ENCODE measurements at regions not wholly inside any gene's neighbourhood (a gene's known extent, or its start where the extent isn't known, plus 50 kb on each side); places are given as distances from the start of the nearest gene placed in this dataset.
"Not testable (repeated sequence)": the region's sequence is repeated elsewhere in the genome, so short reads cannot be mapped to it uniquely, and the experiment has no call there.

DNA sequence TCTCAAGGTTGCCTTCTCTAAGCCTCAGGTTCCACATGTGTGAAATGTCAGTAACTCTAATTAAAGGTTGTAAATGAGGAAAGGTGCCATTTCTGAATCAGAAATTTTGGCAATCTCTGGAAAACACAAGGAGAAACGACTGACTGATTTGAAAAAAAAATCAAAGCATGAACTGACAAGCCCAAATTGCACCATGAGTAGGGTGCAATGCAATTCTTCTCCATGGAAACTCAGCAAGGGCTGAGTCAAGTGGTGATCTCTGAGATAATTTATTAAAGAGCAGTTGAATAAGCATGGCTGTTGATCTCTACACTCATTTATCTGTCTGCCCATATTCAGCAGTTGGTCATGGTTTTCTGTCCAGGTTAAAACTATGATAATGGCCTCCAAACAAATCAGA is 201.6 kb upstream of the CMC1 start:
- no peak for DNase-seq

DNA sequence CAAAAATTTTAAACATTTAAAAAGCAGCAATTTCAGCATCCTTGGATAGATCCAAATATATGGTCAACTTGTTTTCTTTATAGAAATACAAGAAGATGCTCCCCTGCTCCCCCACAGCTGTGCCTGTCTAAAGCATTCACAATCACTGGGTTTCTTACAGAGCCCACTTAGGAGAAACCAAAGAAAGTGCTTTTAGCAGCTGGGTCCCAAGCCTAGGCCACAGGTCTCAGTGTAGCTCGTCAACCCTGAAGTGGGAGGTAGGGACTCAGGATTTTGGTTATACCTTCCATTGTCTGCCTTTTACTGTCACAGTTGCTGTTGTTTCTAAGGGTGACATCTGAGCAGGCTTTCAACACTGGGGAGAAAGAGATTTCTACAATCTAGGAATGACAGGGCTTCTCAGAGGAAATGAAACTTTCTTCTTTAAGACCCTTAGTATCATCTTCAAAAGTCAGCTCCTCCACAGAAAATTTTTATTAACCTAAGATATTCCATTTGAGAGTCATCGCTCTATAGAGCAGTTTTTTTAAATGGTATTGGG is 199.3 kb upstream of the CMC1 start:
- DNase-seq = no peak

DNA sequence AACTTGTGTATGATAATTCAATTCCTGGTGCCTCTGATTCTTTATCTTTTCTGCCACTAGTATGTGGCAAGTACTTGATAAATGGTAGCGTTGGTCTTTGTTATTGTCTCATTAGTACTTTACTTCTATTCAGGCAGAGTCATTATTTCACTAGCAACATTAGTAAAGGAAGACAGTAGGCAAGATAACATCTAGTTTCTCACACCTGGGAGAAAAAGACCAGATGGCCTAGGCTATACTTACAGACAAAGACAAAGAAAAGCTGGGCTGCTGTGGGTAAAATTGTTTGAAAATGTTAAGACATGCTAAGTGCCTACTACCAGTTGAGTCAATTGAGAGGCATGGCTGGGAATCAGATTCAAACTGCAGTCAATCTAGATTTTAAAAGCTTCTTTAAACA is 198.7 kb upstream of the CMC1 start:
- no peak for DNase-seq

DNA sequence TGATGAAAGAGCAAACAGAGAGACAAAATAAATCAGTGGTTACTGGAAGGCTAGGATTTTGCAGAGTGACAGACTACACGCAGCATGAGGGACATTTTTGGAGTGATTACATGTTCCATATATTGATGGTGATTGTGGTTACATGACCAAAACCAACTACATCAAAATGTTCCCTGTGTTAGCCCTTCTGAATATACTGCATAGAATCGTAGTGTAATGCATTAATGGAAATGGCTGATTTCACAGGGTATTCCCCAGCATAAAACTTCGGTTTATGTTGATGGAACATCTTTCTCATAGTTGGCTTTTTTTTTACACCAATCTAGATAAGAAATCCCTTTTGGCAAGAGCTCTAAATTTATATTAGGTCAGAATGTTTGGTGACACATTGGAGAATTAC is 191.3 kb upstream of the CMC1 start:
- DNase-seq = no peak

DNA sequence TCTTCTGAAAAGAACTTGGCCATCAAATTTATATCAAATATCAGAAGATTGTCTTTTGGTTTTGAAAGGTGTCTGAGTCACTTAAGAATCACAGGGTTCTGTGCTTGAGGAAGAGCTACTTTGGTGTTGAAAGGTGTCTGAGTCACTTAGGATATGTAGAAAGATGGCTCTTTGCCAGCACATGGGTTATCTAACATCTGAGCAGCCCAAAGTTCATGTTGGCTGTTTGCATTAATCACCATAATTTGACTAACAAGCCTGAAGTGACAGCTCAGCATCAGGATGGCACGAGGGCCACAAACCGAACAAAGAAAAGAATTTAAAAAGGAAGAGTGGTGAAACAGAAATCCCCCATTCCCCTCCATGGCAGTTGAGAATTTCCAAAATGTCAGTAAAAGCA is 190.5 kb upstream of the CMC1 start:
- DNase-seq = no peak

DNA sequence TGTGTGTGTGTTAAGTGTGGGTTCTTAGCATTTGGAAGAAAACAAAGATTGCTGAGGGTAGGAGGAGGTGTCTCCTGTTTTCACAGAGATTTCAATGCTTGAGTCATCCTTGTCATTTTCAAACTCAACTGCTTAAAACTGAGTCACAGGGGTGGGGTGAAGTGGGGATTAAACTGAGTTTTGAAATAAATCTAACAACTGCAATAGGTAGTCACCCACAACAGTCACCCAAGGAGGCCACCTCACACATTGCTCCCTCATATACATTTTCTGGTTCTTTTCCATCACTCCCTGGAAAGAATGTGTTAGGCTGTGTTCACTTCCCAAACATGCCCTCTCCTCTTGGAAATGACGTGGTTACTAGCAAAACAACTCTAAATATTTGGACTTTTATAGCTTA is 187.7 kb upstream of the CMC1 start:
- no peak for DNase-seq

DNA sequence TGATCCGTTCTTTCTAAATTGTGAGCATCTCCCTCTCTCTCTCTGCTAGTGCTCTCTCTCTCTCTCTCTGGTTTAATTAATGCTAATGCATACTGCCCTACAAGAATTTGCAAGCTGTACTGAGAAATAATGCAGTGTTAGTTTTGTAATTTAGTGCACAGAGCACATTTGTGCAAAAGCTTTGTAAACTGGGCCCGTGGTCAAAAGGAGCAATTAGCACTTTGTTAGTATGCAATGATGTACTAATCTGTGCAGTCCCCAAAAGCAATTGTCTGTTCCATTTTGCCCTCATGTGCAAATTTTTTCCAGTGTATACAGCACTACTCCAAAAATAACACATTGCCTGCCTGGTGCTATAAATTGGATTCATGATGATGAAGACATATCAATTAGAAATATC is 184.6 kb upstream of the CMC1 start:
- no peak for DNase-seq

DNA sequence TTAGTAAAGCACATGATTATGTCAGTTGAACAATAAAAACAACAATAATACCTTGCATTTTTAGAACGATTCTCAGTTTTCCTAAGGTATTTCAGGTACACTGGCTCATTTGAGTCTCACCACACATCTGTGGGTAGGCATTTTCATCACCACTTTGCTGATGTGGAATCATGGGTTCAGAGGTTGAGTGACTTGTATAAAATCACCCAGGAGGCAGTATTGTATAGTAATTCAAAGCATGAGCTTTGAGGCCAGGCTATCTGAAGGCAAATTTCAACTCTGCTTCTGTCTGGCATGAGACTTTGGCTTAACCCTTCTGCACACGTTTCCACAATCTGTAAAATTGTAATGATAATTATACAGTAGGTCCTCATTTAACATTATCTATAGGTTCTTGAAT is 183.9 kb upstream of the CMC1 start:
- DNase-seq = no peak

DNA sequence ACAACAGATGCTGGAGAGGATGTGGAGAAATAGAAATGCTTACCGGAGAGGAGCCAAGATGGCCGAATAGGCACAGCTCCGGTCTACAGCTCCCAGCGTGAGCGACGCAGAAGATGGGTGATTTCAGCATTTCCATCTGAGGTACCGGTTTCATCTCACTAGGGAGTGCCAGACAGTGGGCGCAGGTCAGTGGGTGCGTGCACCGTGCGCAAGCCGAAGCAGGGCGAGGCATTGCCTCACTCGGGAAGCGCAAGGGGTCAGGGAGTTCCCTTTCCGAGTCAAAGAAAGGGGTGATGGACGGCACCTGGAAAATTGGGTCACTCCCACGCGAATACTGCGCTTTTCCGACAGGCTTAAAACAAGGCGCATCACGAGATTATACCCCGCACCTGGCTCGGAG is 182.2 kb upstream of the CMC1 start:
- DNase-seq = not testable (repeated sequence)

DNA sequence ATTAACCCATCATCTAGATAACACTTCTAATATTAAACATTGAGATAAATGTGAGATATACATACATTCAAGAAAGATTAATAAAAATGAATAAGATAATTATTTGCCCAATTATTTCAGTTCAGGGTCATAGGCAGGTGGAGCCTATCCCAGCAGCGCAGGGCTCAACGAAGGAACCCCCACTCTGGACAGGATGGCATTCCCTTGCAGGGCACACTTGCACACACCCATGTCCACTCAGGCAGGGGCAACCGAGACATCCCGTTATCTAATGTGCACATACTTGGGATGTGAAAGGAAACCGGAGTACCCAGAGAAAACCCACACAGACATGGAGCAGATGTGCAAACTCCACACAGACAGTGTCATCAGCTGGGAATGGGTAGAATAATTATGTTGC is 175.4 kb upstream of the CMC1 start:
- DNase-seq = no peak

DNA sequence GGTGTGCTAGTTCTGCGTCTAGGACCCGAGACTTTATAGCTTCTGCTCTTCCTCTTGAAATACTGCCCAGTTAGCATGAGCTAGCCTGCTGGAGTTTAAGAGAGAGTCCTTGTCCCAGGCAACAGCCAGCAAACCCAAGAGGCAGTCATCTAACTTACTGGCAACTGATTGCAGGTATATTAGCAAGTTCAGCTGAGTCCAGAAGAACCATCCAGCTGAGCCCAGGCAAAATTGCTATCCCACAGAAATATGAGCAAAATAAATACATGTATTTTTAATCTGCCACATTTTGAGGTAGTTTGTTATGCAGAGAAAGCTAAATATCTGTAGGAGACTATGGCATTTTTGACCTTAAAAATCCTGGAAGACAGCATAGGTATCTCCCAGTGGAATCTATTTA is 174.4 kb upstream of the CMC1 start:
- no peak for DNase-seq

DNA sequence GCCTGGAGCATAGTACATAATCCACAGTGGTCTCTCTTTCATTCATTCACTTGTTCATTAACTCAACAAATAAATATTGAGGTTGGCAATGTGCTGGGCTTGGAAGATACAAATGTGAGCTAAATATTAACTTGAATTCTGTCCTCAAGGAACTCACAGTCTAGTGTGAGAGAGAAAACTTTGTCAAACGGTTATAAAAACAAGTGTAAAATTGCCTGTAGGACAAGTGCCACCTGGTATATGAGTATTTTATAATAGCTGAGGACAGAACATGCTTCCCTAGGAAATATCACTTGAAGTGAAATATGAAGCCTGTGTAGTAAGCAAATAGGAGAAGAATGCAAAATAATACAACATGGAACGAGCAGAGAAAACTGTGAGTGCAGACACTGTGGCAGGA is 173.1 kb upstream of the CMC1 start:
- DNase-seq = no peak

DNA sequence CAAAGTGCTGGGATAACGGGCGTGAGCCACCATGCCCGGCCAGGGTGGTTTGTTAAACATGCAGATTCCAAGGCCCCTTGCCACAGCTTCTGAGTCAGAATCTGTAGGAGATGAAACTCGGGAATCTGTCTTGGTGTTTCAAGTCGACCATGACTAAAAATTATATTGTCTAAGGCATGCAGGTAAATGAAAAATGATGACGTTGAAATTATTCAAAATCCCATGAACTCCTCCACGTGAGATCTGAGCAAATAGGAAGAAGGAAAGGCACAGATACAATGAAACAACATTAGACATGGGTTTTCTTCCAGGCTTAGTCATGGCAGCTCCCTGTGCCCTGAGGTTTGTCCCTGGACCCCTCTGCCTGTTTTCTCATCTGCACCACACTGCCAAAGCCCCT is 172.0 kb upstream of the CMC1 start:
- DNase-seq = no peak

DNA sequence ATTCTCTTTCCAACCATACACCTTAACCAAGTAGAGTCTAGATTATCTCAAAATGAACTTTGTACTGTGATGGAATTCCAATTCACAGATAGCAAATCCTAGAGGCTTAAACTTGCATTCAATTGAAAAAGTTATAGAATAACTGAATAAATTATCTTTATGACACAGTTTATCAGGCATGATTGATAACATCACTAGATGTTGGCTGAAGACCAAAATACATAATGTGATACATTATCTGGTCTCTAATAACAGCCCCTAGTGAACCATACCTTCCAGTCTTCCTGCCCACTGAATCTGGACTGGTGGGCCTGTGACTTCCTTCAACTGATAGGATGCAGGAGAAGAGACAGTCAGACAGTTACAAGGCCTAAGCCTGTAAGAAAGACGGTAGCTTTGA is 165.2 kb upstream of the CMC1 start:
- DNase-seq = no peak

DNA sequence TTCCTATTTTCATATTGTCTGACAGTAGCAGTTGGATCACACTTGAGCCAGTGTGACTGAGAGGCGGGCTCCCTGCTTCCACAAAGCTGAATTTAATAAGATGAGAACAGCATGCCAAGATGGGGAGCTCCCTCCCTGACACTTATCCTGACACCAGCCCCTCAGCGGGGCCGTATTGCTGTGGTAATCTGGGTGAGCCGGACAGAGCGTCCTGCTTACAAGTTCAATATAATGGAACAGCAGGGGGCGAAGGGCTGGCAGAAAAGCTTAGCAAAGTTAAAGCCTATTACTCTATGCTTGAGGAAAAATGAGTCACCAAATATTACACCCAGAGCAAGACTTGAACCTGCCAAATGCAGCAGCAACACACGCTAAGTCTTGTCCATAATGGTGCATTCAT is 163.8 kb upstream of the CMC1 start:
- no peak for DNase-seq

DNA sequence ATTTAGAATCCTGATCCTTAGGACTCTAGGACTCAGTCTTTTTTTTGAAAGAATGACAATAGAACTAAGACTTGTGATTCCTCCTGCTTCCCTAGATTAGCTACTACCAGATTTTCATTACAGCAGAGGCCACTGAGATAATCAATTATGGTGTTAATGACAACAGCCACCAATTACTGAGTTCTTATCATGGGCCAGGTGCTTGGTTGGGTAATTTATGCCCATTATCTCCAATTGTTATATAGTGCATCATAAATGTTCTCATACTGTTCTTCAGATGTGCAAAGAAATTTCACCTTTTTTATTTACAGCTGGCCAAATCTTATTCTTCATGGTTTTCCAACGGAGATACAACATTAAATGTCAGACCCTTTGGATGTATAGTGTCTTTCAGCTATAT is 162.9 kb upstream of the CMC1 start:
- DNase-seq = no peak

DNA sequence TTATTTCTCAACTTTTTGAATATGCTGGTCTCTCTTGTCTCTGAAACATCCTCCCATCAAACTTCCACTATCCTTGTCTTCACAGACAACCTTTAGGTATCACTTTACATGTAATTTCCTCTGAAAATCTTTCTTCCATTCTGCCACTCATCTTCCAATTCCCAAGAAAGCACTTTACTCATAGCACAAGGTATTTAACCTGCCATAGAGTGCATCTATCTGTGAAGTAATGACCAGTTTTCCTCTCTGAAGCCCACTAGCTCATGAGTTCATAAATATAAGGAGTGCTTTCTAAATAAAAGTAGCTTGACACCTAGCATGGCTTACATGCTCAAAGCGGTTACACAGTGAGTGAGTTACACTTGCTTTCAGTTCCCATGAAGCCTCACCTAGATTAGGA is 160.7 kb upstream of the CMC1 start:
- no peak for DNase-seq

DNA sequence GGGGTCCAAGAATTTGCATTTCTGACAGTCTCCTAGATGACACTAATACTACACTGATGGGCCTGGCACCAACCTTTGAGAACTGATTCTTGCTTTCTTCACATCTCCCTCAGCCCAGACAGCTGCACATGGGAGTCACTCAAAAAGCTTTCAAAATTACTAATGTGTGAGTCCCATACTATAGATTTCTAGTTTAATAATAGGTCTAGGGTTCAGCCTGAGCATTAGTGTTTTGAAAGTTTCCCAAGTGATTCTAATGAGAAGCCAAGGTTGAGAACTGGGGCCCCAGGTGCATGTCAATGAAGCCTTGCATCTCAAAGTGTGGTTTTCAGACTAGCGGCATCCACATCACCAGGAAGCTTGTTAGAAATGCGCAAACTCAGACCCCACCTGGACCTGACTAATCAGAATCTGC is 159.9 kb upstream of the CMC1 start:
- no peak for DNase-seq

DNA sequence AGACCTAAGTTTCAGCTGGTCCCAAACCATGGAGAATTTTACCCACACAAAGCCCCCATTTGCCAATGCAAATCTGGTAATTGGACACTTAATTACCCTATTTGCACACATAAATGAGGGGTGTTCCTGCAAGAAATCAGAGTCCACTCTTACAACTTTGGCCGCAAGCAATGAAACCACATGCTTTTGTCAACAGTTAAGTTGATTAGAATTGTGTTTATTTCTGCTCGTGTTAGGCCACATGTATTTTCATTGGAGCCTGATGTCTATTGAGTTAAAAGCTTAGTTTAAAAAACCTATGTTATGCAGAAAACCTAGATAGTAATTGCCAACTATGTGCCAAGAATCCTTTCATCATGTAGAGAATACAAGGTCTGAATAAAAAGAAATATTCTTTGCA is 153.8 kb upstream of the CMC1 start:
- no peak for DNase-seq

DNA sequence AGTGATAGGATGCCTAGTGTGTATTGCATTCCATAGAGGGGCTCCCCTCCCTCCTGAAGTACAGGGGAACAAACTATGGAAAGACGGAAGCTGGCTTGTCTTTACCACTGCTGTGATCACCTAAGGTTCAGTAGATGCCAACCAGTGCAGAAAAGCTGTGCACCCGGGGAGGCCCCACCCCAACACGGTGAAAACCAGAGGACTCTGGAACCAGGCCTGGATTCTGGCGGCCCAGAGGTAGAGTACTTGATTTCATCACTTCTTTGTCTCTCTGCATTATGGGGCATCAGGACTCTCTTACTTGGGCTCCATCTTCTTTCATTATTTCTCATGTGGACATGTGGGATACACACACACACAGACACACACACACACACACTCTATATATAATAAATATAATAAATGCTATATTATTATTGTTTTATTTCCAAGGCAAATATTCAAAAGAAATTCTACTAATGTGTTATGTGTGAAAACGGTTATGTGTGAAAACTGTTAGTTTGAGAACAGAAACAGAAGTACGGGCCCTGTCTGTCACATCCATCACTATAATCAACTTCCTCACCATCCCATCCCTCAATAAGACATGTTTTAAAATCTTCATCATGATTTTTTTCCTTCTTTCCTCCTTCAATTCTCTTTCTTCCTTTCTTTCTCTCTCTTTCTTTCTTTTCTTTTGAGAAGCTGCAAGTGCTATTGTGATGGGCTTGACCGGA is 152.4 kb upstream of the CMC1 start:
- DNase-seq = no peak

DNA sequence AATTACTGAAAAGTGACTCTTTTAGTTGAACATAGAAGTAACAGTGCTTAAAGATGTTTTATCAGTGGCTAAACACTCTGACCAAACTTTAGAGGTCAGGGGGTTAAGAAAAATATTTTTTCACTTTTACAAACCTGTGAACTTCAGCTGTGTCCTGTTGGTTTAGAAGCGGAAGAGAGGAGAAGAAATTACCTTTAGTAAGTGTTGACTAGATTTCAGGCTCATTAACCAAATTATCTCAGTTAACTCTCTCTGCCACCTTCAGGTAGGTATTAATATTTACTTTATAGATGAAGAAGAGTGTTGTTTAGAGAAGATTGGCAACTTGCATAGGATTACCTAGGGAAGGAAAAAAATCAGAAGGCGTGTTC is 151.9 kb upstream of the CMC1 start:
- DNase-seq = no peak

DNA sequence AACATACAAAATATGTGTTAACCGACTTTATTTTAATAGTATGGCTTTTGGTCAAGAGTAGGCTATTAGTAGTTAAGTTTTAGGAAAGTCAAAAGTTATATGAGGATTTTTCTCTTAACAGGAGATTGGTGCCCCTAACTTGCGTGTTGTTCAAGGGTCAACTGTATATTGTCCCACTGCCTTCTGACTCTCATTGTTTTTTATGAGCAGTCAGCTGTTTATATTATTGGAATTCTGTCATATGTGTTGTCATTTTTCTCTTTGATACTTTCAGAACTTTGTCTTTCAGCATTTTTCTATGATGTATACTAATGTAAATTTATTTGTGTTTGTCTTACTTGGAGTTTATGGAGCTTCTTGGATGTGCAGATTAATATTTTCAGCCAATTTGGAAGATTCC is 142.1 kb upstream of the CMC1 start:
- DNase-seq = no peak

DNA sequence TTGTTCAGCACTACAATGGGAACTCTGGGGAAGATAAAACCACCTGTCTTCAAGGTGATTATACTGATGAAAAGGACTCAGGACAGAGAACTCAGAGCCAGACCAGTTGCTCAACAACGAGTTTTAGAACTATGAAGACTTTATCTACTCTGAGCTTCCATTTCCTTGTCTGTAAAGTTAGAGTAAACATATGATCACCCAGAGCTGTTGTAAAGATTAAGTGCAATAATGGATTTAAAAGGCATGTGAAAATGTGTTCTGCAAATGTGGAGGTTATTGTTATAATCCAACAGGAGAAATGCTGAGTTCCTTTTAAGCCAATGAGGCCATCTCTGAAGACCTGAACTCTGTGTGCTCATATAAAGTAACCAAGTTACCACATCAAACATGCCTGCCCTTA is 139.7 kb upstream of the CMC1 start:
- DNase-seq = no peak

DNA sequence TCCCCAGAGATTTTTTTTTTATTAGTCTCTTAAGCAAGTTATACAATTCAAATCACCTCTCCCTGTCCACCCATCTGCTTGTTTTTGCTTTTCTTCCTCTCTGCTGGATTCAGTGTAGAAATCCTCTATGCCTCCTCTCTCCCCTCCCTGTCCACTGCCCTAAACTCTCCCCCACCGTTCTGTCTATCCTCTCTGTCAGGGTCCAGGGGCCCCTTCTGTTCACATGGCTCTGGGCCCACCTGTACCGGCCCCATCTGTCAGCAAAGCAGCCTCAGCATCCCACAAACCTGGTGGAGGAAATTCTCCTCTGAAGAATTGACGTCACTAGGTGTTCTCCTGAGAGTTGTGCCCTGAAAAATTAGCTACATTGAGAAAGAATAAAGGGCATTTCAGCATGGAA is 137.6 kb upstream of the CMC1 start:
- DNase-seq = no peak

DNA sequence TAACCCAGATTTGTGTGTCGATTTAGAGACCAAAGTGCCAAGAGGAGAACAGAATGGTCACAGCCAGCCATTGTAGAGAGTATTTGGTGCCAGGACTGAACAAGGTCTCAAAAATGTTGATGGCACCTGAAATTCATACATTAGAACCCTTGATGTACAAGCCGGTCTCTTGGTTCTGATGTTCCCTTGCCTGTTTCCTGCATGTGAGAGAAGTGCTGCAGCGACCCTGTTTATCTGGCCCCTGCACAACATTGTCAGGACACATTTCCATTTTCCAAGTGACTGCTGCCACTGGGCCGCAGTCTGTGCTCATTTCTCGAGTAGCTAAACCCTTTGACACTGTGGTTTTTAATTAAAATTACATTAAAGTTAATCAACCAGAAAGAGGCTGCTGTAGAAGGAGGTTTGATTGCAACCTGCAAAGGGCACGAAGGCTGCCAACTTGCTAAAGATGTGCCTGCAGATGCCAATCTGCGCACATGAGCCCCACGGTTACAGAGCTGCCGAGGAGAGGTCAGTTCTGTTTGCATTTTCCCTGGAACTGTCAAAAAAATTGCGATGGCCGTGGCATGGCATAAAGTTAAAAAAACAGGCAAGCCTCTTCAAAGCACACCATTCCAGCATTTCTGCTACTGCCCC is 136.4 kb upstream of the CMC1 start:
- DNase-seq = no peak

Measured in NCI-H510A treated with DMSO at 0.1 percent for 48 hours (cell line).